Fibroblast of gingiva (primary cell): ENCODE measurements at regions not wholly inside any gene's neighbourhood (a gene's known extent, or its start where the extent isn't known, plus 50 kb on each side); places are given as distances from the start of the nearest gene placed in this dataset.

Experiments
- DNase-seq: peaks from one replicate; pipeline ENCODE4 v3.0.0-alpha.2; 2011; ENCODE audit warnings: low read depth

DNA sequence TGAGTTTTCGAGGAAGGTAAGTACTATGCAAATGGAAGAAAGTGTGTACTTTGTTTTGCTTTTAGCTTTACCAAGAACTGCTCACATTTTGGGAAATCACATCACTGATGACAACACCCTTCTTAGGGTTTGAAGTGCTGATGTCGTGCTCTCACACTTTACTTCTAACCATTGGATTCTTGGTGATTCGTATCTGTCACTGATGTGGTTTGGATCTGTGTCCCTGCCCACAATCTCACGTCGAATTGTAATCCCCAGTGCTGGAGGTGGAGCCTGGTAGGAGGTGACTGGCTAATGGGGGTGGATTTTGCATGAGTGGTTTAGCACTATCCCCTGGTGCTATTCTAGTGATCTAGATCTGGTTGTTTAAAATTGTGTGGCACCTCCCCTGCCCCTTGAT, 75.4 kb upstream of the RGMA start:
- DNase-seq: no peak

DNA sequence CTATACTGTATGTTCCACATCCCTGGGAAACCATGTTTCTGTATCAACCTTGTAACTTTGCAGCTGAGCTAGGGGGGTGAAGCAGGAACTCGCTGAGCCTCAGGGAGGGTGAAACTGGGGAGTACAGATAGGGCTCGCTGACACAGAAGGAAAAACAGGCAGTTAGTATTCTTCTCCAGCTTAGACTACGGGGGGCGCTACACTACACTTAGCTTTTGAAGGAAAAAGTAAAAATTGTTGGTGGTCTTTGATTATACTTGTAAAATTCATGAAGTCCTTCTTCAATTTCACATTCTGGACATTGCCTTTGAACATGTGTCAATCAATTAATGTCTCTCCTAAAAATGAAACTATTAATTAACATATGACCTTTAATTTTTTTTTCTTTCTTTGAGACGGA, 73.5 kb upstream of the RGMA start:
- DNase-seq: no peak

DNA sequence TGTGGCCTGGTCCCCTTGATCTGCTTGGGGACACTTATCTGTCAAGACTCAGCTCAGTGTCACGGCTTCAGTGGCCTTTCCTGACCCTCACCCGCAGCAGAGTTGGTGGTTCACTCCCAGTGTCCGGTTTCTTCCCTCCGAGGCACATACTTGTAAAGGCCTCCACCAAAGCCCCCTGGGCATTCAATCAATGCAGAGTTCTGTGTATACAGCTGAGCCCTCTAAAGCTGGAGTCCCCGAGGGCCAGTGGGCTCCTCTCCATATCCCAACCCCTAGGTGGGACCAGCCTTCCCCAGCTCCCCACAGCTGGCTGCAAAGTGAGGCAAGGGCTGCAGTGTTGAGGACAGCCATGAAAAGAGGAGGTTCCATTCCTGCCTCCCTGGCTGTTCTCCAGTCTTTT, 70.9 kb upstream of the RGMA start:
- no peak for DNase-seq

DNA sequence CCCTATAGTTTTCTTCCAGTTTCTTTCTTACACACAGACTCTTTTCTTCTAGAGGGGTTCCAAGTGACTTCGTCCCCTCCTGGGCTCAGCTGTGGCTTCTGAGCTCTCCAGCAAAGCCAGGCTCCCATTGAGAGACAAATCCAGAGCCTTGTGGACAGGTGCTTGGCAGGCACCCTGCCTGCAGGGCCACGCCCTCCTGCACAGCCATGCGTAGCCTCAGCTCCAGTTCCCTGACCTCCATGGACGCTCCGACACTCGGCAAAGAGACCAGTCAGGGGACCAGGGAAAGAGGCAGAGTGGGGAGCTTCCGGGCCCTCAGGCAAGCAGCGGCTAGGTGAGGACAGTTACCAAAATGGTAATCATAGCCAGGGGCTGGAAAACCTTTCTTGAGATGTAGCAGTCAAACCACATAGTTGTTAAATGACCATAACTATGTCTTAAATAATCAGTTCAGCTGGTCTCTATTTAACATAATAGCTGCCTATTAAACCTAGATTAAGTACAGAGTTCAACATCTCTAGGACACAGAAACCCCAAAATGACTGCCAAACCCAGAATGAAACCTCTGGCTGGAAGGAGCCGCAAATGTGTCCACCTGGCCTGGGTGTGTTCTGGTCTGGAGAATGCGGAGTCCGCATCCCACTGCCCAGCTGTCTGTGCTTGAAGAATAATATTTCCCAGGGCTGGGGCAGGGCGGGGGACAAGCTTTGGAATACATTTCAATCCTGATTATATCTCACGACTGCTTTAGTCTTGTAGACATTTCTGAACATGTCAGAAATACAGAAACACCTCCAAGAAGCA, 69.3 kb upstream of the RGMA start:
- no peak for DNase-seq

DNA sequence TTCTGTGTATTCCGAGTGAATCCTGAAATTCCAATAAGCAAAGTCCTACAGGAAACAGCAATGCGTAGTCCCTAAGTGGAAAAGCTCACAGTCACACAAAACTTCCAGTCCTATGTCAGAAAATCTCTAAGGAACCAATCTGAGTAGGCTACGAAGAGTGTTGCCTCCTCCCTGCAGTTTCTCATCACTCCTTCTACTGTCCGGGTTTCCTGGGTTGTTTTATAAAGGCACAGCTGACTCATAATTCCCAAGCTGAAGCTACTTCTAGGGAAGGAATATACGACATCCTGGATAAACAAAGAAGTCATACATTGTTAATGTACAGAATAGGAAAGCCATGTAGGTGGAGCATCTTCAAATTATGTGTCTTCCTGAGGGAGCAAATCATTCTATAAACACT, 65.7 kb upstream of the RGMA start:
- no peak for DNase-seq

DNA sequence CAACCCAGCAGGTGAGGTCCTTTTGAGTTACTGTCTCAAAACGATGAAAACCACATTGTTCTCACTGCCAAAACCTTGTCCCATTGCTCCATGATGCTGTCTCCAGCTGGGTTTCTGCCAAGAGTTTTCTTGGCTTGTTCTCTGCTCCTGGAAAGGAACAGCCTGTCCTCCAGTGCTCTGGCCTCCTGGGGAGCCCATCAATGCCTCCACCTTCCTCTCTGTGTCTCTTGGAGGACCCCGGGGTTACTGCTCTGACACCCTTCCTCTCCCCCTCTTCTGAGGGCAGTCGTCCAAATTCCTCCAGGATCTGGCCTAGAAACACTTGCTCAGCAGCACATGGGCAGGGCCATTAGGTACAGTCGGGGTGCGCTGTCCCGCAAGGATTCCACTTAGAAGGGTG, 63.9 kb upstream of the RGMA start:
- no peak for DNase-seq

DNA sequence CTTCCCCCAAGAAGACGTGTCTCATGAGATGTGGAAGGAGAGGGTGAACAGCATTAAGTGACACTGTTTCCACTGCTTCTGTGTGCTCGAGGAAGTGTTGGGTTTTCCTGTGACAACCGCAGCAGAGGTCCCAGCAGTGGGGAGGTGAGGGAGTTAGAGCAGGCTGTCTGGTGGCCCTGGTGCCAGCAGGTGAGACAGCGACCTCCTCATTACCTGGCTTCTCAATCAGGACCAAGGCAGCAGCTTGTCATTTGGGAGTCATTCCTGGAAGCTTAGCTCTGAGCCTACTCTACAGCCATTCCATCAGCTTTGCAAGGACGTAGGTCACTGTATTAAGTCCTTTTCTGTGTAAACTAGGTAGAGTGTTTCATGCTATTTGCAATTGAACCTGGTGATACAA, 63.3 kb upstream of the RGMA start:
- DNase-seq: no peak

DNA sequence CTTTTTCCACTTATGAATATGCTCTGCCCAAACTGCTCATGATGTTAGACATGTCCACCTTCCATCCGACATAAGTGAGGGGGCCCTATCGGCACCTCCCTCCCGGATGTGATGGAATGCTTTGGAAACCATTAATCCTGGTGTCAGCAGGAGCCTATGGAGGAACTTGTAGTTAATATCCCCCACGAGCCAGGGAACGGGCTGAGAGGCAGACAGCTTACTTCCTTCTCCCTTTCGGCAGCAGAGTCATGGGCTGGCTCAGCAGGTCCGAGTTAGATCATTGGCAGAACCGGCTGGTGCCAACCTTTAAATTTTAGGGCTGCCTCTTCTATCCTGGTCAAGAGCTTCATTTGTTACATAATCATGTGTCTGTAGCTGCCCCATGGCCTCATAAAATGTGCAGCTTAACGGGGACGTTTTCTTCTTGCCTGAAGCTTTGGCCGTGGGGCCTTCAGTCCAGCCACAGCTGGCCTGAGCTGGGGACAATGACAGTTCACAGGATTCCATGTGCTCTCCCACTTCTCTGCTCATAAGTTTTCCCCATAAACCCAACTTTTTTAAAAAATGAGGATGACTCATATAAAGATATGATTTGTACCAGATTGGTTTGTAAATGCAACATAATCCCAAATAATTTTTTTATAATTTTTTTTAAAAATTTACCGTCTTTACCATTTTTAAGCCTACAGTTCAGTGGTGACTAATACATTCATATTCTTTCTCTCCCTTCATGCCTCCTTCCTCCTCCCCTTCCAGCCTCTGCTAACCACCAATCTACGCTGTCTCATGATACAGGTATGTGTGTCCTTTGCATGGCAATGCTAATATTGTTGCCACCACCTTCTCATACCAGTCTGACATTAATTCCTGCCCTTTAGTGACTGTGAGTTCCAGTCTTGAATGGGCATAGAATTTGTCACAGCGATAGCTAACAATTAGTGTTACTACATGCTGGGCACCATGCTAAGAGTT, 62.2 kb upstream of the RGMA start:
- DNase-seq: no peak

DNA sequence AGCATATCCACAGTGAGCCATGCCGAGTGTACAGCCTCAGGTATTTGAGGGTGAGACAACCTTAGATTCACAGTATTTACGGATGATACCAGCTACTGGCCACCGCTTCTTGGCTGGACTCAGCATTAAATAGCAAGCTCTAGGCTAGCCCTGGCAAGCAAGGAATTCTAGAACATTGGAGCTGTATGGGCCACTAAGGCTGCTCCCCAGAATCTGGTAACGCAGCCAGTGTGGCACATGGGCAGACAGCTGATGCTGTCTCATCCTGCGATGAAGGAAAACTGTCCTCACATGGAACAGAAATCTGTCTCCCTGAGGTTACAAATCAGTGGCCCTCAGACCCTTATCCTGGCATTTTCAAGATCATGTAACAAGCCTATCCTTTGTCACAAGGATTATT, 57.6 kb upstream of the RGMA start:
- DNase-seq: no peak

DNA sequence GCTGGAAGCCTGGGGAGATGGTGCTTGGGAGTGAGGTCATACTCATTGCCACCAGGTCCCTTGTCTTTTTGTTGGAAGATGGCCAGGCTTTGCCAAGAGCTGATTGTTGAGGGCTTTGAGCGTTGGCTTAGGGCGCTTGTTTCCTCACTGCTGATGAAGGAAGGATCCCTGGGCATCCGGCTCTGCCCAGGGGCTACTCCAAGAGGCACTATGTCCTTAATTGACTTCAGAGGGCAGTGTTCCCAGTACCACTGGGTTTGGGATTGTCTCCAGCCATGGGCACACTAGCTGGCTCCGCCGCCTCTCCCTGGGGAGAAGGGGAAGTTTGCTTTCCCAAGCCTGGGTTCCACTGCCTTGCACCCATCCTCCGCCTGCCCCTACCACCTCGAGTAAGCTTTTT, 57.2 kb upstream of the RGMA start:
- DNase-seq: no peak

DNA sequence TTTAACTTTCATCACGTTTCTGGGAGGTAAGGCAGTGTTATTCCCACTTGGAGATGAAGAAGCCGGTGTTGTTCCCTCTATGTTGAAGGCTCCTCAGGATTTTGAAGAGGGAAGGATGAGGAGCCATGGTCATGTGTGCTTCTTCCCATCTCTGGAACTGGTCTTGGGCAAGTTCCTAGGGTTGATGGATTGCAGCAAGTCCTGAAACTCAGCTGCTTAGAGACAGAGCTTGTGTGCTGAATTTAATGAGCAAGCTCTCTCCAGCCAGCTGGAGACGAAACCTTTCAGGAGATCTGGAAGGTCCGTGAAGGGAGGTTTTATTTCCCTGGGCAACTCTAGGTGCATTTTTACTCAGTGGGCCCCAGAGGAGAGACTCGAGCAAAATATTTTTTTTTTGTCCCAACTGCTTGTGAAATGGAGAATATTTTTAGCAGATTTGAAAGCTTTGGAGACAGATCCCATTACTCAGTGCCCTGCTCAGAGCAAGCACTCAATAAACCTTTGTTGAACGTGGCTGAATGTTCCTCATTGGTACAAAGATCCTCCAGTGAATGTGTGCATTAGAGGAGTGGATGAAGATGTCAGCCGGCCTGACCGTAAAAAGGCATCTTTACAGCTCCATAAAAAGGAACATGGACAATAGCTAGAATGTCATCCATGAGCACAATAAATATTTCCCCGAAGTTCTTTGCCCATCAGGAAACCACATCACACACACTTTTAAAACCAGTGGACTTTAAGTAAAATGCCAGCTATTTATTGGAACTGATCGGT, 55.6 kb upstream of the RGMA start:
- DNase-seq: no peak

DNA sequence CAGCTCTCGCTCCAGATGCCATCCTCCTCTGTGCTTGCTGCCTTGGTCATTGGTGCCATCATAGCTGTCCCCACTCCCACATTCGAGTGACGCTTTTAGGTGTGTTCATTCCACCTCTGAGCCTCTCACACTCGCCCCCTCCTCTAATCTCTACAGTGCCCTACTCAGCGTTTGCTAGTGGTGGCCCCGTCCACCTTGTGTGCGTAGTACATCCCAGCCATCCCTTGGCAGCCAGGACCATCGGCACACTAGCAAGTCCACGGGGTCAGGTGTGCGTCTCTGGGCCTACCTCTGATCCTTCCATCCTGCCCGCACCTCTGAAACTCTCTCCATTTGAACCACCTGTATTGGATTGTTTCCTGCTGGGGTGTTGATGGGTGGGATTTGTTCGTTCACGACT, 54.2 kb upstream of the RGMA start:
- DNase-seq: no peak

DNA sequence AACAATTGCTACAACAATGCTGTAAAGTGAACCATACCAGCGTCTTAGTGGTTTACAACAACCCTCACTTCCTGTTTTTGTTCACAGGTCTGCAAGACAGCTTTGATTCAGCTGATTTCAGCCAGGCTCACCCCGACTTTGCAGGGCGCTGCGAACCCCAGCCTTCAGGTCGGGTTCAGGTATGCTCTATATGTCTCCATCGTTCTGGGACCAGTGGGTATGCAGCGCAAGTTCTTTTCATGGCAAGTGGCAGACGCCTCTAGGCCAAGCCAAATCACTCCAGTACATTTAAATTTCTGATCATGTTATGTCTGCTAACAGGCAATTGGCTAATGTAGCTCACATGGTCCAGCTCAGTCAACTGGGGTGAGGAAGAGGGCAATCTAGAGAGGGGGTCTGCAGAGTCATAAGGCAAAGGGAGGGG, 52.4 kb upstream of the RGMA start:
- DNase-seq: no peak

DNA sequence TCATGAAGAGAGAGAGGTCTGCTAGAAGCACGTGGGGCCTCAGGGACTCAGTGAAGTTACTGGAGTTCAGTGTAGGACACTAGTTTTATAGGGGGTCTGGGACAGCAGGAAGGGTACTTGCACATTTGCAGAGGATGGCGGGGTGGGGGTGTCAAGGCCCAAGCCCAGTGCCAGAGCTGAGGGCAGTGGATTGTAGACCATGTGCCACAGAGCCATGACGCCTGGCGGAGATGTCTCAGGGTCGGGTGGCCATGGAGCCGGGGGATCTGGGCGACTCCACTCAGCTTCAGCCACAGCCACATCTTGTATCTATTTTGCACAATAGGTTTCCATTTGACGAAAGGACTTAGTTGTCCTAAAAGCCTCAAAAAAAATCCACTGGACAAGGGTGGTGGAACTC, 50.4 kb upstream of the RGMA start:
- DNase-seq: no peak

DNA sequence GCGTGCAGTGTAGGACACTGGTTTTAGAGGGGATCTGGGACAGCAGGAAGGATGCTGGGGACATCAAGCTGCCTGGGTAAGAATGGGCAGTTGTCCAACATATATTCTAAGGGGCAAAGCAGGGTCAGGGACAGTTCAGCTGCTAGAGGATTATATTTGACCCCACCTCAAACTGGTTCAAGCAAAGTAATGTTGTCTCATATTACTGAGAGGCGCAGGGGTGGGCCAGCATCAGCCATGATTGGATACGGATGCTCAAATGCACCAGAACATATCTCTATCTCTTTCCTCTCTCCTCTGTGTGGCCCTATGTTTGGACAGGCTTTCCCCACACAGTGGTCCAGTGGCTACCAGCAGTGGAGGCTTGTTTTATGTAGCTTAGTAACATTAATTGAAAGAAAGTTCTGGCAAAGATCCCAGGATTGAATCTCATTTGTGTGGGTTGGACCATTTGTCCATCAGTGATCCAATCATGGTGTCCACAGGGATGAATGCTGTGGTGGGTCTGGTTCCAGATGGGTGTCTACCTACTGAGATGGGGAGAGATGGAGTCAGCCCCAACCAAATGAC, 49.8 kb upstream of the RGMA start:
- no peak for DNase-seq
